NCI-H146 treated with DMSO at 0.1 percent for 48 hours (cell line): ENCODE measurements at regions not wholly inside any gene's neighbourhood (a gene's known extent, or its start where the extent isn't known, plus 50 kb on each side); places are given as distances from the start of the nearest gene placed in this dataset.
"Not testable (repeated sequence)": the region's sequence is repeated elsewhere in the genome, so short reads cannot be mapped to it uniquely, and the experiment has no call there.

Source experiments
- DNase-seq: peaks from one replicate; lab custom pipeline; 2025; ENCODE audit not compliant: unreplicated experiment; lab: John Stamatoyannopoulos, UW

- no peak for DNase-seq
These were observed 593.8 kb upstream of the NRSN1 start for GRCh38 chr6:23532227-23532626.

DNA sequence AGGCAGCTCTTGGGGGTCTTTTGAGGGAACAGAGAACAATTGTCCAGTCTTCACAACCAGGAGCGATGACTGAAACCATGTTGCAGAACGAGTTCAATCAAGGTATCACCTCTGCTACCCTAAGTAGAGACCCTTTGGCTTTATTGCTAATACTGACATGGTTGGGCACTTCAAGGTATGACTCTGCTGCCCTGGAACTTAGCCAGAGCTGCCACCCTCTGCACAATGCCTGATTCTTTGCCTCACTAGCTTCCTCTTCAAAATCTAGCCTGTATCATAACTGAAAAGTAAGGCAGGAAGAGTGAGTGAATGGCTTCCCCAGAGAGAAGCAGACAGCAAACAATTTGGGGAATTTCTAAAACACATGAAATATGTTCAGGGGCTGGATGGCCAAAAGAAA, 592.7 kb upstream of the NRSN1 start:
- DNase-seq: no peak

DNA sequence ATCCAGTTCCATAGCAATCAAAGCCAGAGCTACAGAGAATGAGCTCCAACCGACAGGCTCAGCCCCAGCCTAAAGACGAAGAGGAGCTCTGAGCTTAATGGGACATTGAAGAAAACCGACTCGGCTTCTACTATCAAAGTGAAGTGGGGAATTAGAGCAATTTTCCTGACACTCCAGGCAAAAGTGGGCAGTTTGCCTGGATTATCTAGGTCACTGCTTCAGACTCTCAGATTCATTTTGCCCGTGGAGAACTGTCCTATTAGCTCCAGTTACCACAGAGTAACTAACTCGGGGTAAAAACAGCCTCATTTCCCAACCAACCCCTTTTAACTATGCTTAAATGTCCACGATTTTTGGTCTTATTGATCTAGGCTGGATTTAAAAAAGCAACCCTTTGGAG, 592.1 kb upstream of the NRSN1 start:
- DNase-seq: no peak

DNA sequence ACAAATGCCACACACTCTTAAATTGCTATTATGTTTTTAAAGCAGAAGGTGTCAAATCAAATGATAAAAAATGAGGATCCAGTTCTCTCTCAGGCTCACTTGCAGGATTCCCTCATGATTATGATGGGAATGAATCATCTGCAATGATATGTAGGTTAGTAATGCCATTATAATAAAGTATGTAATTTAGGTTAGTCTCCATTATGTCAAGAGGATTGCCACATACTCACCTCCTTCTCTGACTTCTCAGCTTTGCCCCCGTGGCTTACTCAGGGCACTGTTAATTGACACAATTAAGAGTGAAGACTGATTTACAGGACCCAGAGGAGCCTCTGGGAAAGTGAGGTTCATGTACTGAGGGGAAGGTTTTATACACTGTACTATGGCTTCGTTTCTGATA, 591.7 kb upstream of the NRSN1 start:
- no peak for DNase-seq

- no peak for DNase-seq
These were observed 590.9 kb upstream of the NRSN1 start for GRCh38 chr6:23535101-23535500.

- DNase-seq: no peak
These were observed 588.2 kb upstream of the NRSN1 start for GRCh38 chr6:23537828-23538227.

- peak; percentile 49 for DNase-seq
These were observed 578.2 kb upstream of the NRSN1 start for GRCh38 chr6:23547851-23548250.

- DNase-seq: not testable (repeated sequence)
These were observed 571.1 kb upstream of the NRSN1 start for GRCh38 chr6:23554953-23555352.

GRCh38 chr6:23559587-23560343, 566.2 kb upstream of the NRSN1 start:
- peak; percentile 7 for DNase-seq

DNA sequence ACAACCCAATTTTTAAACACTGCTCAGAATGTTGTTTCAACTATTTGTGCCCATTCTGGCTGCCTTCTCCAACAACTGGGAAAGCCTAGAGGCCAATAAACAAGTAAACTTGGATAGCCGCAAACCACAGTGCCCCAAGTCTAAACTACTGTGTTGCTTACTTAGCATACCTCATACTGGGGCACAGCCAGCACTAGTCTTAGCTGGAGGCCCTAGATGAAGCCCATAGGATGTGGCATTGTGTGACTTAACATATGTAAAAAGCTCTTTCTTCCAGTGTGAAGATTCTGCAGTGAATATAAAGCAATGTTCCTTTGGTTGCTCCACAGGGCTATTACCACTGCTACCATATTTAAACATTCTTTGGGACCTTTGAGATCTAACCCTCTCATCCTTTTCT, 564.3 kb upstream of the NRSN1 start:
- DNase-seq: no peak

DNA sequence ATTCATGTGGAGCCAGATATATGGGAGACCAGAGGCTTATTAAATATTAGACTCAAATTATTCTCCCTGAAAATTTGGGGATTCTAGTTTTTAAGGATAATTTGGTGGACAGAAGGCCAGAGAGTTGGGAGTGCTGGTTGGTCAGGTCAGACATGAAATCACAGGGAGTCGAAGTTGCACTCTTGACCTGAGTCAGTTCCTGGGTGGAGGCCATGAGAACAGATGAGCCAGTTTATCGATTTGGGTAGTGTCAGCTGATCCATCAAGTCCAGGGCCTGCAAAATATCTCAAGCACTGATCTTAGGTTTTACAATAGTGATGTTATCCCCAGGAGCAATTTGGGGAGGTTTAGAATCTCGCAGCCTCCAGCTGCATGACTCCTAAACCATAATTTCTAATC, 563.5 kb upstream of the NRSN1 start:
- no peak for DNase-seq

- no peak for DNase-seq
These were observed 562.7 kb upstream of the NRSN1 start for GRCh38 chr6:23563323-23563722.

DNA sequence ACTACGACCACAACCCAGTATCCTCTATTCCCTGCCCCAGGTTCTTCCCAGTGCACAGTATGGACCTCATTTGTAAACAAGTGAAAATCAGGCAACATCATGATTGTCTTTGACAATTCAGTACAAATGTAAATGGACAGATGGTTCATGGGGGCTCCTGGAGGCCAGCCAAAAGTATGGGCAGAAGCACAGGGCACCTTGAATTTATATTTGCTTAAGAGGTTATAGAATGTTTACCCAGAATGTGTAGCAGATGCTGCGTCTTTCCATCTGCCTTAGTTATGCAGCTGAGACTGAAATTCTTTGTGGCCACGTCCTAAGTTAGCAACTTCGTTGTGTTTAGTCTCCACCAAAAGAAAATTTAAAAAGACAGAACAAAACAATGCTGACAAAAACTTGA, 559.6 kb upstream of the NRSN1 start:
- peak; percentile 51 for DNase-seq

- no peak for DNase-seq
These were observed 557.7 kb upstream of the NRSN1 start for GRCh38 chr6:23568292-23568691.

GRCh38 chr6:23584134-23584763, 541.8 kb upstream of the NRSN1 start:
- DNase-seq: no peak

- DNase-seq: no peak
These were observed 538.4 kb upstream of the NRSN1 start for GRCh38 chr6:23587582-23587981.

GRCh38 chr6:23589811-23590210, 536.2 kb upstream of the NRSN1 start:
- DNase-seq: no peak

GRCh38 chr6:23590498-23591126, 535.4 kb upstream of the NRSN1 start:
- DNase-seq: no peak

DNA sequence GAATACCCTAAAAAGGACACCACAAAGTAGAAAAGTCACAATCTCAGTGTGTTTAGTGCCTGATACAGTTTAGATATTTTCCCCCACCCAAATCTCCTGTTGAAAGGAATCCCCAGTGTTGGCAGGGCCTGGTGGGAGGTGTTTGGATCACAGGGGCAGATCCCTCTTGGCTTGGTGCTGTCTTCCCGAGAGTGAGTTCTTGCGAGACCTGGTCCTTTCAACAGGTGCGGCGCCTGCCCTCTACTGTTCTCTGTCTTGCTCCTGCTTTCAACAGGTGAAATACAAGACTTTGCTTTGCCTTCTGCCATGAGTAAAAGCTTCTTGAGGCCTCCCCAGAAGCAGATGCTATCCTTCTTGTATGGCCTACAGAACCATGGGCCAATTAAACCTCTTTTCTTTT, 534.3 kb upstream of the NRSN1 start:
- DNase-seq: no peak

GRCh38 chr6:23600118-23600517, 525.9 kb upstream of the NRSN1 start:
- DNase-seq: no peak

DNA sequence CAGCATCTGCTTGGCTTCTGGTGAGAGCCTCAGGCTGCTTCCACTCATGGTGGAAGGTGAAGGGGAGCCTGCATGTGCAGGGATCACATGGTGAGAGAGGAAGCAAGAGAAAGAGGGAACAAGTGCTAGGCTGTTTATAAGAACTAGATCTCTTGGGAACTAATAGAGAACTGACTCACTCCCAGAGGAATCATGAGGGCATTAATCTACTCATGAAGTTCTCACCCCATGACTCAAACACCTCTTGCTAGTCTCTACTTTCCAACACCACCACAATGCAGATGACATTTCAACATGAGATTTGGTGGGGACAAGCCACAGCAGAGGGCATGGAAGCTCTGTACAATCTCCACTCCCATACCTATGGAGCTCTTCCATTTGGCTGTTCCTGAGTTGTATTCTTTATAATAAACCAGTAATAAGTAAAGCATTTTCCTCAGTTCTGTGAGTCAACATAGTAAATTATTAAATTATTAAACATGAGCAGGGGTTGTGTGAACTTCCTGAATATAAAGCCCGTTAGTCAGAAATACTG, 524.1 kb upstream of the NRSN1 start:
- no peak for DNase-seq

- no peak for DNase-seq
These were observed 517.0 kb upstream of the NRSN1 start for GRCh38 chr6:23608931-23609435.
